GM12865 (cell line): ENCODE measurements at regions not wholly inside any gene's neighbourhood (a gene's known extent, or its start where the extent isn't known, plus 50 kb on each side); places are given as distances from the start of the nearest gene placed in this dataset.
A peak's percentile ranks its signal among the peaks of the same experiment; 100 is the strongest.

ENCODE experiments used
- DNase-seq: peaks from one replicate; pipeline ENCODE4 v3.0.0; 2010; ENCODE audit warnings: low read depth
- H3K4me3 ChIP-seq: 2 replicates; pipeline ENCODE4 v1.5.1; 2011; ENCODE audit warnings: mild to moderate bottlenecking, low read depth, low read length, control low read depth
- TF ChIP-seq, protein P1 (sequence below): IDR thresholded peaks from 2 replicates; pipeline ENCODE4 v1.5.1; 2011; ENCODE audit warnings: low read length, control low read depth, low read depth, inconsistent platforms; ENCODE audit not compliant: insufficient read depth; ENCODE audit errors: missing control alignments

DNA sequence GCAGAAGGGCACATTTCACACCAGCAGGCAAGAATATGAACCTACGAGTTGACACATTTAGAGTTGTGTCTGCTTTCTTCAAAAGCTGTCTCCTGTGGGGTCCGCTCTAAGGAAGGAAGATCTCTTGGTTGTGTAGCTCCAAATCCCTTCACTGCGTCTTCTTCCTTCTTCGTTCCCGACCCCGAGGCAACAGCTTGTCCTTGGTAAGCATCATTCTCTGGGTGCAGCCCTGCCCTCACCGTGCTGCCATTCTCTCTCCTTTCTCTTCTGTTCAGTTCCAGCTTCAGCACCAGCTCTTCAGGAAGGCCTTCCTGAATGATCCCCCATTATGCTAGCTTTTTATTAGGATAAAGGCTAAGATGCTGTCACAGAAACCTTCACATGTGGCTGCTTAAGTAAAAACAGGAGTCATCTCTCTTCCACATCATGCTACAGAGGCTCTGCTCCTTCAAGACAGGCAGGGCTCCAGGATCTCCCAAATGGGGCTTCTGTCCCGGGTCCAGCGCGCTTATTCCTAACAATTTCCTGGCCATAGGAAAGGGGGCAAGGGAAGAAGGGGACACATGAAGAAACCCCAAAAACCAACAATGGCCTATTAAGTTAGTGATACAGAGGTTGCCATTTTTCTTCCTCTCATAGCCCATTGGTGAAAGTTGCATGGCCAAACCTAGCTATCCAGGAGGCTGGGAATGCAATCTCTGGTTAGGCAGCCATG, 52.2 kb upstream of the SHH start:
- DNase-seq, result no peak
- no peak overlapping the region for H3K4me3 ChIP-seq
- TF ChIP-seq, protein P1, sequence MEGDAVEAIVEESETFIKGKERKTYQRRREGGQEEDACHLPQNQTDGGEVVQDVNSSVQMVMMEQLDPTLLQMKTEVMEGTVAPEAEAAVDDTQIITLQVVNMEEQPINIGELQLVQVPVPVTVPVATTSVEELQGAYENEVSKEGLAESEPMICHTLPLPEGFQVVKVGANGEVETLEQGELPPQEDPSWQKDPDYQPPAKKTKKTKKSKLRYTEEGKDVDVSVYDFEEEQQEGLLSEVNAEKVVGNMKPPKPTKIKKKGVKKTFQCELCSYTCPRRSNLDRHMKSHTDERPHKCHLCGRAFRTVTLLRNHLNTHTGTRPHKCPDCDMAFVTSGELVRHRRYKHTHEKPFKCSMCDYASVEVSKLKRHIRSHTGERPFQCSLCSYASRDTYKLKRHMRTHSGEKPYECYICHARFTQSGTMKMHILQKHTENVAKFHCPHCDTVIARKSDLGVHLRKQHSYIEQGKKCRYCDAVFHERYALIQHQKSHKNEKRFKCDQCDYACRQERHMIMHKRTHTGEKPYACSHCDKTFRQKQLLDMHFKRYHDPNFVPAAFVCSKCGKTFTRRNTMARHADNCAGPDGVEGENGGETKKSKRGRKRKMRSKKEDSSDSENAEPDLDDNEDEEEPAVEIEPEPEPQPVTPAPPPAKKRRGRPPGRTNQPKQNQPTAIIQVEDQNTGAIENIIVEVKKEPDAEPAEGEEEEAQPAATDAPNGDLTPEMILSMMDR, result no peak

DNA sequence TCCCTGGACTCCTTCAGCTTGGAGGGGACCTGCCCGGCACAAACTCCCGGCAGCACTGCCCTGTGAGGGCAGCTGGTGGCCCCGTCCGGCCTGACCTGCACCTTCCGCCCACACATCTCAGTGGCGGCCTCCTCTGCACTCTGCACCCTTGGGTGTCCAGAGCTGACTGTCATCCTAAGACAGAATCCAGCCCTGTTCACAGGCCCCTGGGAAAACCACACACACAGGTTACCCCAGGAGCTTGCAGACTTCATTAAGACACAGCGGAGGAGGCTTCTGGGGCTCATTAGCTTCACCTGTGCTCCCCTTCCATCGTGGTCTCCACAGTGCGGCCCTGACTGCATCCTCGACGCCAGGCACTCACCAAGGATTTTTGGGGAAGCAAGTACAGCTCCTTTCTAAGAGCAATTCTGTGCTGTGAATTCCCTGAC, 51.5 kb upstream of the SHH start:
- TF ChIP-seq, protein P1, result no peak
- no peak for DNase-seq

DNA sequence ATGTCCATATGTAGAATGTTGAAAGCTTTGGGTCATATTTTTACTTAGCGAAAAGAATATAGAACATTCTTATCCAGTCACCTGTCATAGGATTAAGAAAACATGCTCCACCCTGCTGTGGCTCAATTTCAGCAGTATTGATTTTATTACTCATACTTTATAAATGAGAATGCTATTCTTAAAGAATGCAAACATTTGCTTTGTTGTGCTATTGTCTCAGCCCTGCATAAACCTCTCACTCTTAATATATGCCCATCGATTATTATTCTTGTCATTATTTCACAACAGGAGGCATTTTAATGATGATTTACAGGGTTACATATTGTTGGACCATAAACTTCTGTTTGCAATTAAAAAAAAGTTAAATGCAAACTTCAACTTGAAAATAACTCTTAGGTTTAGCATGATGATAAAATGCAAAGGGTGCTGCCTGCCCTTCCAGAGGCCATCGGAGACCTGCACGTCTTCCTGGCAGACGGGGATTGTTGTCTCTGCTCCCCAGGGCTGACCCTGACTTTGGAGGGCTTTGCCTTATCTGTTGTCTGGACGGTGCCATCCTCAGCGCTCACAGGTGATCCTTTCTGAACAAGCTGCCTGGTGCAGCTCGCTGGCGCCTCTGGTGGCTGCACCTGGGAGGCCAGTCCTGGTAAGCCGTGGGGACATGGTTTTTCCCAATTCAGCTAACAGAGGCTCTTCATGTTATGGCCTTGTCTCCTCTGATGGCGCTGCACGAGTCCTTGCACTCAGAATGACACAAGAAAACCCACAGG, 50.0 kb upstream of the SHH start:
- H3K4me3 ChIP-seq, result no peak overlapping the region
- TF ChIP-seq, protein P1, result peak; percentile 28
- DNase-seq, result no peak

More for the DNA sequence above, 51.5 kb upstream of the SHH start:
- no peak overlapping the region for H3K4me3 ChIP-seq
